A549 (cell line): ENCODE measurements at regions not wholly inside any gene's neighbourhood (a gene's known extent, or its start where the extent isn't known, plus 50 kb on each side); places are given as distances from the start of the nearest gene placed in this dataset.

ENCODE experiments used
- ATAC-seq, 2 experiments: fragments of 200-7000 bp in 1 of 2; fragments of >200 bp in 1 of 2; cut with Nextera tagmentation in 1 of 2; cut with Tn5 transposase in 1 of 2; 3 replicates each; pipeline versions ENCODE4 v1.8.0 to v1.9.1; 2018 to 2020; ENCODE audit warnings: mild to moderate bottlenecking in 1 of 2, moderate library complexity in 1 of 2
- CTCF ChIA-PET: fragments of 300-600 bp; sonication (Branson Sonifier 250); formaldehyde crosslinking; extraction: SDS; loops from one replicate; lab custom pipeline; 2021; ENCODE audit warnings: antibody characterized with exemption, inconsistent platforms; lab: Yijun Ruan, JAX
- POLR2A ChIA-PET: fragments of 350-600 bp; formaldehyde crosslinking; extraction: SDS; loops from one replicate; lab custom pipeline; 2021; ENCODE audit warnings: antibody characterized with exemption, inconsistent platforms; lab: Yijun Ruan, JAX
- DNase-seq, 2 experiments: peaks; one replicate each; pipeline versions ENCODE4 v3.0.0 to v3.0.0-alpha.2; 2011 to 2016; ENCODE audit warnings: low read depth in 1 of 2, low spot score in 1 of 2
- FAIRE-seq: peaks from 2 replicates; lab custom pipeline; 2011; peaks lifted over from hg19 to GRCh38; lab: Jason Lieb, UNC
- H3K27ac ChIP-seq, 2 experiments: fragments of >200 bp; sonication (Bioruptor Twin); formaldehyde crosslinking; 3 replicates each; pipeline ENCODE4 v1.5.1; 2016 to 2017
- H3K4me1 ChIP-seq: fragments of >200 bp; sonication (Bioruptor Twin); formaldehyde crosslinking; 3 replicates; pipeline ENCODE4 v1.6.1; 2016
- H3K4me2 ChIP-seq: fragments of >200 bp; sonication (Bioruptor Twin); formaldehyde crosslinking; 3 replicates; pipeline ENCODE4 v1.6.1; 2016
- H3K4me3 ChIP-seq: fragments of >200 bp; sonication (Bioruptor Twin); formaldehyde crosslinking; 3 replicates; pipeline ENCODE4 v1.5.1; 2016
- H3K9me3 ChIP-seq: fragments of >200 bp; sonication (Bioruptor Twin); formaldehyde crosslinking; 3 replicates; pipeline ENCODE4 v1.6.1; 2016
- CEBPB ChIP-seq, 2 experiments: fragments of >200 bp in 1 of 2; sonication (Bioruptor Twin) in 1 of 2; formaldehyde crosslinking in 1 of 2; IDR thresholded peaks; 2 replicates each; pipeline ENCODE4 v1.6.1; 2012 to 2016
- CHD2 ChIP-seq: fragments of 150-350 bp; IDR thresholded peaks from 2 replicates; pipeline ENCODE4 v1.6.1; 2014; ENCODE audit warnings: low read length; ENCODE audit not compliant: partially characterized antibody
- EHMT2 ChIP-seq: fragments of 200-600 bp; sonication (generic); IDR thresholded peaks from 2 replicates; pipeline ENCODE4 v1.6.1; 2016; ENCODE audit warnings: antibody characterized with exemption, low read depth, mild to moderate bottlenecking, moderate library complexity
- EP300 ChIP-seq, 2 experiments: fragments of >200 bp; sonication (Bioruptor Twin); formaldehyde crosslinking; IDR thresholded peaks; 2 replicates in 1 of 2; 3 replicates in 1 of 2; pipeline ENCODE4 v1.6.1; 2016 to 2017
- FOSL2 ChIP-seq, 2 experiments: fragments of 450-650 bp in 1 of 2; fragments of >200 bp in 1 of 2; sonication (Bioruptor Twin) in 1 of 2; formaldehyde crosslinking; IDR thresholded peaks; 2 replicates each; pipeline versions ENCODE4 v1.5.0 to v1.6.1; 2016 to 2020; ENCODE audit warnings: mild to moderate bottlenecking in 1 of 2, moderate library complexity in 1 of 2
- HEYL ChIP-seq: fragments of 250-450 bp; sonication (Bioruptor Pico); IDR thresholded peaks from 2 replicates; pipeline ENCODE4 v1.8.0; 2021; ENCODE audit warnings: mild to moderate bottlenecking, moderate library complexity
- HMGXB4 ChIP-seq: fragments of 250-450 bp; sonication (Bioruptor Pico); IDR thresholded peaks from 2 replicates; pipeline ENCODE4 v1.5.0; 2021; ENCODE audit warnings: mild to moderate bottlenecking, moderate library complexity, borderline replicate concordance
- HOXB13 ChIP-seq: fragments of 250-450 bp; sonication (Bioruptor Pico); IDR thresholded peaks from 2 replicates; pipeline ENCODE4 v1.5.0; 2020; ENCODE audit warnings: low read depth, mild to moderate bottlenecking, moderate library complexity
- JUNB ChIP-seq: fragments of >200 bp; sonication (Bioruptor Twin); formaldehyde crosslinking; IDR thresholded peaks from 2 replicates; pipeline ENCODE4 v1.6.1; 2016
- MAFK ChIP-seq: fragments of 450-650 bp; IDR thresholded peaks from 2 replicates; pipeline ENCODE4 v1.6.1; 2014; ENCODE audit not compliant: partially characterized antibody
- MYC ChIP-seq: IDR thresholded peaks from 2 replicates; pipeline ENCODE4 v1.6.1; 2012; ENCODE audit warnings: mild to moderate bottlenecking, inconsistent platforms, low read length, improper control_type of control experiment, borderline replicate concordance
- NFE2L2 ChIP-seq: fragments of 150-350 bp; conservative IDR thresholded peaks from 2 replicates; pipeline ENCODE4 v1.6.1; 2014; ENCODE audit warnings: low read length
- NPAS2 ChIP-seq: fragments of 250-450 bp; sonication (Bioruptor Pico); IDR thresholded peaks from 2 replicates; pipeline ENCODE4 v1.8.0; 2022; ENCODE audit warnings: mild to moderate bottlenecking, moderate library complexity, borderline replicate concordance
- NR3C1 ChIP-seq: fragments of >200 bp; sonication (Bioruptor Twin); formaldehyde crosslinking; IDR thresholded peaks from 3 replicates; pipeline ENCODE4 v1.6.1; 2017
- RNF2 ChIP-seq: fragments of 200-600 bp; sonication (generic); IDR thresholded peaks from 2 replicates; pipeline ENCODE4 v1.6.1; 2016; ENCODE audit warnings: low read depth, mild to moderate bottlenecking, antibody characterized with exemption, moderate library complexity, borderline replicate concordance
- SMC3 ChIP-seq: fragments of >200 bp; sonication (Bioruptor Twin); formaldehyde crosslinking; IDR thresholded peaks from 3 replicates; pipeline ENCODE4 v1.6.1; 2018; ENCODE audit warnings: inconsistent platforms
- TFCP2L1 ChIP-seq: fragments of 250-450 bp; sonication (Bioruptor Pico); IDR thresholded peaks from 2 replicates; pipeline ENCODE4 v1.5.0; 2021; ENCODE audit warnings: mild to moderate bottlenecking
- ZC3H11A ChIP-seq: fragments of 450-650 bp; IDR thresholded peaks from 2 replicates; pipeline ENCODE4 v1.6.1; 2014; ENCODE audit warnings: antibody characterized with exemption, mild to moderate bottlenecking
- WGBS: methylation state at CpG from one replicate; pipeline ENCODE4 v1.1.6; 2017; ENCODE audit errors: missing lambda C conversion rate; 5-methylcytosine and 5-hydroxymethylcytosine counted together
- TF ChIP-seq, protein P1 (sequence below): fragments of >200 bp; sonication (Bioruptor Twin); formaldehyde crosslinking; IDR thresholded peaks from 2 replicates; pipeline ENCODE4 v1.6.1; 2016
- TF ChIP-seq, protein P2 (sequence below): fragments of 150-350 bp; IDR thresholded peaks from 2 replicates; pipeline ENCODE4 v1.6.1; 2014; ENCODE audit warnings: low read depth, mild to moderate bottlenecking, low read length
- TF ChIP-seq, protein P3 (sequence below): fragments of 250-450 bp; sonication (Bioruptor Pico); IDR thresholded peaks from 2 replicates; pipeline ENCODE4 v1.5.0; 2020; ENCODE audit warnings: low read depth, mild to moderate bottlenecking, moderate library complexity

DNA sequence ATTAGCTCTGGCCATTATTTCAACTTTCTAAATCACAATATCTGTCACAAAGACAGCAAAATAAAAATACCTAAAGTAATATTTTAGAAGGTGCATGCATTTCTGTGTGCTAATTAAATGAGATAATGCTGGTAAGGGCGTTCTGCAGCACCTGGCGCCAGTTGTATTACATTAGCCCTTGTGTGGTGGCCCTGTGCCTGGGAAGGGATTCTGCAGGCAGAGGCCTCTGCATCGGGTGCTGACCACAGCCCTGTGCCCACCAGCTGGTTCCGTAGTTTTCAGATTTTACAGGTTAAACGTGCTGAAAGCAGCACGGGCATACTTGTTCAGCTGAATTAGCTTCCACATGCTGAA, 157.7 kb upstream of the PRKCQ start (continued):
- no peak for TF ChIP-seq HMGXB4 (CRISPR knock-in tag)
- TF ChIP-seq MYC = 0 out of 2 replicates have a peak, but pooled peaks have one; percentile 43
- no peak for TF ChIP-seq HOXB13

DNA sequence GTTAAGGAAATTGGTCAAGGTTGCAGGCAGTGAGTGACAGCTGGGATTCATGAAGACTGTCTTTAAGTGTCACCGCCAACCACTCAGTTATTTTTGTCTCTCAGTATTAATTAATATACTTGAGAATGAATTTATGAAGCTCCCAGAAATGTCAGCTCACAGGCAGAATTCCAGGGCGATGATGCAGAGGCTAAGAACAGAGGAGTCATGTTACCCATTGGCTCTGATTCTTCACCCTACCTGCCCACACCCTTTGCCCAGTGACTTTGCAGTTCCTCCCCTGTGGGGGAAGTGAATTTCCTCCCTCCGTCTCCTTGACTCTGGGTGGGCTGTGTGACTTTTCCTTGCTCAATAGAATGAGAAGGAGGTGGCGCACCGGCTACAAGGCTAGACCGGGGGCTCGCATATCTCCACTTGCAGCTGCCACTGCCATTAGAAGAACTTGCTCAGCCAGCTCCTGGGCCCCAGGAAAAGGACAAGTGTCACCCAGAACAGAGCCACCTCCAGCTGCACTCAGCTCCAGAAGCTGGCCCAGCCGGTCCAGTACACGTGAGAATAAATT, 157.1 kb upstream of the PRKCQ start:
- Histone ChIP-seq H3K27ac (peak overlapping the region; percentile 84 to 93), H3K4me3 (peak overlapping the region; percentile 52), H3K9me3 (no peaks in the 10 kb centered on the region), H3K4me2 (peak overlapping the region; percentile 95), H3K4me1 (peaks cover 45% of the 10 kb centered on the region)
- TF ChIP-seq JUNB (peak; percentile 56; the same call in 1 of the 2 replicates), CEBPB (IDR thresholded peaks at IDR 0.05) (peak in 1 of 2 experiments; percentile 37; a peak in 1 of 4 replicates), NFE2L2 (peak; percentile 61), MAFK (peak; percentile 87), EHMT2 (no peak), RNF2 (no peak), FOSL2 (IDR thresholded peaks at IDR 0.05) (no peak), FOSL2 (CRISPR knock-in tag; IDR thresholded peaks at IDR 0.05) (peak; percentile 72), EP300 (IDR thresholded peaks at IDR 0.05) (peak in 1 of 2 experiments; percentile 45; a peak in 1 of 5 replicates), ZC3H11A (no peak)
- TF ChIP-seq, protein P1, sequence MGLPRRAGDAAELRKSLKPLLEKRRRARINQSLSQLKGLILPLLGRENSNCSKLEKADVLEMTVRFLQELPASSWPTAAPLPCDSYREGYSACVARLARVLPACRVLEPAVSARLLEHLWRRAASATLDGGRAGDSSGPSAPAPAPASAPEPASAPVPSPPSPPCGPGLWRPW = no peak
- DNase-seq (peak; percentile 83 to 86), ATAC-seq (peak; percentile 88 to 89), FAIRE-seq (no peak)
- WGBS = 2% methylated on average over 6 of the region's 9 CpGs
- POLR2A ChIA-PET = interaction anchor here (0.8 to 3.0 kb wide), 3 partner anchors 15 to 46 kb away, joined by 3 to 20 read pairs (median 3); no protein-coding TSS in a partner anchor
- CTCF ChIA-PET = interaction anchor here (0.7 to 2.3 kb wide), 7 partner anchors 11 to 692 kb away, joined by 3 to 10 read pairs (median 4); no protein-coding TSS in a partner anchor

DNA sequence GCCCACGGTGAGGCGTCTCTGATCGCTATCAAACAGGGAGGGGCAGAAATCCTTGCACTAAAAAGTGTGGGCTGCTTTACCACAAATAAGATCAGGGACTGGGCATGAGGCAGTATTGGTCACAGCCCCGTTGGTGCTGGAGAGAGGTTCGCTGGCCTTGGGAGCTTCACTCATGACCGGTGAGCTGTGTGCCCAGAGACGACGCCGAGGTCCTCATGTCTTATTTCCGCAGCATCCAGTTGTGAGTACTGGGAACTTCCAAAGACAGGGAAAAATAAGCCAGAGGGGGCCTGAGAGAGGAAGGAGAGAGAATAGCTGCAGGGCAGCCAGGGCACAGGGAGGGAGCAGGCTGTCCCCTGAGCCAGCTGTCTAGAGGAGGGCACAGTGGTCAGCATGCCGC, 154.2 kb upstream of the PRKCQ start:
- FAIRE-seq = no peak
- peak overlapping the region in 1 of 2 experiments; percentile 26; a peak in 1 of 6 replicates for H3K27ac ChIP-seq
- peaks cover 24% of the 10 kb centered on the region for H3K4me1 ChIP-seq
- H3K4me2 ChIP-seq = no peak overlapping the region
- ATAC-seq = no peak
- H3K4me3 ChIP-seq = no peak overlapping the region
- TF ChIP-seq SMC3 = no peak
- no peak for TF ChIP-seq CHD2
- TF ChIP-seq NFE2L2 = no peak
- no peak for TF ChIP-seq ZC3H11A
- no peak for TF ChIP-seq NPAS2 (CRISPR knock-in tag)
- TF ChIP-seq, protein P2, sequence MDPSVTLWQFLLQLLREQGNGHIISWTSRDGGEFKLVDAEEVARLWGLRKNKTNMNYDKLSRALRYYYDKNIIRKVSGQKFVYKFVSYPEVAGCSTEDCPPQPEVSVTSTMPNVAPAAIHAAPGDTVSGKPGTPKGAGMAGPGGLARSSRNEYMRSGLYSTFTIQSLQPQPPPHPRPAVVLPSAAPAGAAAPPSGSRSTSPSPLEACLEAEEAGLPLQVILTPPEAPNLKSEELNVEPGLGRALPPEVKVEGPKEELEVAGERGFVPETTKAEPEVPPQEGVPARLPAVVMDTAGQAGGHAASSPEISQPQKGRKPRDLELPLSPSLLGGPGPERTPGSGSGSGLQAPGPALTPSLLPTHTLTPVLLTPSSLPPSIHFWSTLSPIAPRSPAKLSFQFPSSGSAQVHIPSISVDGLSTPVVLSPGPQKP = no peak
- TF ChIP-seq TFCP2L1 (CRISPR knock-in tag) = no peak
- TF ChIP-seq, protein P3, sequence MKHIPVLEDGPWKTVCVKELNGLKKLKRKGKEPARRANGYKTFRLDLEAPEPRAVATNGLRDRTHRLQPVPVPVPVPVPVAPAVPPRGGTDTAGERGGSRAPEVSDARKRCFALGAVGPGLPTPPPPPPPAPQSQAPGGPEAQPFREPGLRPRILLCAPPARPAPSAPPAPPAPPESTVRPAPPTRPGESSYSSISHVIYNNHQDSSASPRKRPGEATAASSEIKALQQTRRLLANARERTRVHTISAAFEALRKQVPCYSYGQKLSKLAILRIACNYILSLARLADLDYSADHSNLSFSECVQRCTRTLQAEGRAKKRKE = no peak
- no peak for TF ChIP-seq NR3C1
- TF ChIP-seq JUNB = no peak
- TF ChIP-seq HEYL = no peak
- TF ChIP-seq, all 56 proteins: peak for 0
- POLR2A ChIA-PET = no interaction called here
- H3K9me3 ChIP-seq = no peaks in the 10 kb centered on the region
- DNase-seq = no peak
- CTCF ChIA-PET = interaction anchor here (1.6 kb wide), 1 partner anchor 32 kb away, joined by 3 read pairs; no protein-coding TSS in a partner anchor
- 77% methylated on average over 11 of the region's 11 CpGs for WGBS
